GM19397 (cell line): ENCODE measurements at regions not wholly inside any gene's neighbourhood (a gene's known extent, or its start where the extent isn't known, plus 50 kb on each side); places are given as distances from the start of the nearest gene placed in this dataset.

ENCODE experiments used
- ATAC-seq: cut with Tn5 transposase; IDR thresholded peaks from one replicate; pipeline ENCODE4 v1.9.1; 2021; ENCODE audit warnings: mild to moderate bottlenecking, moderate library complexity; ENCODE audit not compliant: unreplicated experiment

DNA sequence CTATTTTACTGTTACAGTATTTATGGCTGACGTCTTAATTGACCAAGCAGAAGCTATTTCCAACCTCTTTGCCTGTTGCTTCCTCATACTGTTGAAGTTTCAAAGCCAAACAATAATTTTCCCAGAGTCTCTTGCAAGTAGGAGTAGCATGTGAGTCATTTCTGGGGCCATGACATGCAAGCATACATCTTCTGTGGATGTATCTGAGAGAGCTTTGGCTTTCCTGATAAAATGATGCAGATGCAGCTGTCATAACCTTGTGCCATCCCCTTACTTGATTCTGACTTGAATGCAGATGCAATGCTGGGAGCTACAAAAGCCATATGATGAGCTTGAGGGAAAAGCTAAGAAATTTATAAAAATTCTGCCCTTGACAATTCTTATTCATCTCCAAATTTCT lies 243.1 kb upstream of the TENM4 start:
- ATAC-seq, result no peak

- ATAC-seq, result no peak
Observed at GRCh38 chr11:79678780-79679452, 238.1 kb upstream of the TENM4 start.

DNA sequence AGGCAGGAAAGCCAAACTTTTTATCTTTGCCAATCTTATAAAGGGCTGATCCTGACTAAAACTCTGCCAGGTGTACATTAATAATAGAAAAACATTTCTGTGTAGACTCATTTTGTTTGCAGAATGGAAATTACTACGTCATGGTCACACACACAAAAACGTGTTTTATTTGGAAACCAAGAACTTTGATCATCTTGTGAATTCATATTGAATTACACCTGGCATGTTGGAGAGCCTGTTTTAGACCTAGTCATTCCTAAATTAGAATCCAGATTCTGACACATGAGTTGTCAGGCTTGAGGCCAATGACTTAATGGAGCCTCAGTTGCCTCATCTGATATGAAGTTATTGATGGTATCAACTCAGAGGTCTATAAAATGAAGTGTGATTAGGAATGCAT lies 235.6 kb upstream of the TENM4 start:
- no peak for ATAC-seq

- ATAC-seq, result no peak
Observed at GRCh38 chr11:79675081-79675480, 234.3 kb upstream of the TENM4 start.

GRCh38 chr11:79672786-79673185 lies 232.0 kb upstream of the TENM4 start:
- ATAC-seq, result no peak

- ATAC-seq, result no peak
Observed at GRCh38 chr11:79671401-79671800, 230.6 kb upstream of the TENM4 start.

DNA sequence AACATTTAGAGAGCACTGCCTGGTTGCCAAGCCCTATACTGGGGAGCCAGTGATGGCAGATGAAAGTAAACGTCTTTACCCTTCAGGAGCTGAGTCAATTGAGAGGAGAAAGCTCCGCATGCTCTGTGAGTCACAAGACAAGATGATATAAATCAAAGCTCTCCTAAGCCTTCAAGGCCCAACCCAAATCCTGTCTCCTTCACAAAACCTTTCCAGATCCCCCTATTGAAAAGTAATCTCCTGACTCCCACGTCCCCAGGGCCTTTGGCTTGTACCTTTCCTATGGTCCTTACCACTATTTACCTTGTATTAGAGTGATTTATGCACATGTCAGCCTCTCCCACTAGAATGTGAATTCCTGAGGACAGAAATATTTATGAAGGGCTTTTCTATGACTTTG lies 230.1 kb upstream of the TENM4 start:
- ATAC-seq, result no peak

DNA sequence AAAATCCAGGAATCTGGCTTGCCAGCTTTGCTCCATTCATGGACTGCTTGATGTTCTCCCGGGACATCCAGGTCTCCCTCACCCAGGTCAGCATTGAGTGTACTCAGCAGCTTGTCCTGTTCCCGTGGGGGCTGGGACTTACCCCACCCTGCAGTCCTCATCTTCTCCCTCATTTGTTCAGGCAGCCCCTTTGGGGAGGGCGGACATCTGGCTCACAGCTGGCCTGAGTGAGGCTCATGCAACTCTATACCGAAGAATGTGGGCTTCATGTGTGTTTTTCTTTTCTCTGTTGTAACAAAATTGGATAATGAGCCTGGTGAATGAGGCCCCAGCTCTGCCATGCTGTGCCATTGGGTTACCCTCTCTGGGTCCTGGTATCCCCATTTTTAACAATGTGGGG lies 227.7 kb upstream of the TENM4 start:
- no peak for ATAC-seq

- no peak for ATAC-seq
Observed at GRCh38 chr11:79667380-79667779, 226.6 kb upstream of the TENM4 start.

- no peak for ATAC-seq
Observed at GRCh38 chr11:79663017-79663416, 222.2 kb upstream of the TENM4 start.

- ATAC-seq, result no peak
Observed at GRCh38 chr11:79661373-79661772, 220.5 kb upstream of the TENM4 start.

DNA sequence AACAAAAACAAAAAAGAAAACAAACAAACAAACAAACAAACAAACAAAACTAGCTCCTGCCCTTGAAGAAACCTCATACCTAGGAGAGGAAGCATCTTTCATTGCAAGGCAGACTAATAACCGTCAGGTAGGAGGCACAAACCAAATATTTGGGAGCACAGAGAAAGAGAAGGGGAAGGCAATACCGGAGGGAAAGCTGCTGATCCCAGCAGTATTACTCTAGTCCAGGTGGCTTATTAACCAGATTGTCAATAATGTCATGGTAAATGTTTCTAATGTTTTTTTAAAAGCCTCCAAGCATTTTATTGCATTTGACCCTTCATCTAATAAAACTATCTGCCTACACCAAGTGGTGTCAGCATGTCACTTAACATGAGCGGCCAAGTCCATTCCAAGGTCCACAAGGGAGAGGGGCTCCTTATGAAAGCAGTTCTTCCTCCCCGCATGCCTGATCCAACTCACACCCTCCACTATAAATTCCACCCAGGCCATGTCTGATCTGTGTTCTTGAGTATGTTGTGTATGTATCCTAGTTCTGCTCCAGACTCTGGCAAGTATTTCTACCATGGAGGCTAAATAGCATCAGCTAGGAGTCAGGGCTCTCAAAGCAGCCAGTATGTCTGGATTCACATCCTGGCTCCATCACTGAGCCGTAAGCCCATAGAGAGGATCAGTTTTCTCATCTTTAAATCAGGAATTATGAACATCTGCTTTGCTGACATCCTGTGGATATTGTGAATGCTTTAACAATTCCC lies 208.1 kb upstream of the TENM4 start:
- no peak for ATAC-seq

GRCh38 chr11:79637219-79637618 lies 196.4 kb upstream of the TENM4 start:
- ATAC-seq, result no peak

- no peak for ATAC-seq
Observed at GRCh38 chr11:79634905-79635304, 194.1 kb upstream of the TENM4 start.

DNA sequence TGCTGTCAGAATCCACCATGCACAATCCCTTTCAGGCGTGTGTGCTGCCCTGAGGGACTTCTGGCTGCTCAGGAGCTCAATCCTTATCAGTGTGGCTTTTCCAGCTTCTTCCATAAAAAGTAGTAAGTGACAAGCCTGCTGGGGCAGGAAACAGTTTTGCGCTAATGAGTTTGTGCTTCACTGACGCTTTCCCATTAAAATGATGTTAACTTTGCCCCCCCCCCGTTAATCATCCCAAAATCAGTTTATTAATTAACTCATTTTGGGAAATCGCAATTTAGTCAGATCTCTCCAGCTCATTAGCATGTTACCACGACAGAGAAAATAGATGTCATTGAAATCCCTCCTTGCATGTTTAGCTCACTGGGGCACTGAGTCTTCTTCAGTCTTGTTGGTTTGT lies 186.5 kb upstream of the TENM4 start:
- ATAC-seq, result no peak

DNA sequence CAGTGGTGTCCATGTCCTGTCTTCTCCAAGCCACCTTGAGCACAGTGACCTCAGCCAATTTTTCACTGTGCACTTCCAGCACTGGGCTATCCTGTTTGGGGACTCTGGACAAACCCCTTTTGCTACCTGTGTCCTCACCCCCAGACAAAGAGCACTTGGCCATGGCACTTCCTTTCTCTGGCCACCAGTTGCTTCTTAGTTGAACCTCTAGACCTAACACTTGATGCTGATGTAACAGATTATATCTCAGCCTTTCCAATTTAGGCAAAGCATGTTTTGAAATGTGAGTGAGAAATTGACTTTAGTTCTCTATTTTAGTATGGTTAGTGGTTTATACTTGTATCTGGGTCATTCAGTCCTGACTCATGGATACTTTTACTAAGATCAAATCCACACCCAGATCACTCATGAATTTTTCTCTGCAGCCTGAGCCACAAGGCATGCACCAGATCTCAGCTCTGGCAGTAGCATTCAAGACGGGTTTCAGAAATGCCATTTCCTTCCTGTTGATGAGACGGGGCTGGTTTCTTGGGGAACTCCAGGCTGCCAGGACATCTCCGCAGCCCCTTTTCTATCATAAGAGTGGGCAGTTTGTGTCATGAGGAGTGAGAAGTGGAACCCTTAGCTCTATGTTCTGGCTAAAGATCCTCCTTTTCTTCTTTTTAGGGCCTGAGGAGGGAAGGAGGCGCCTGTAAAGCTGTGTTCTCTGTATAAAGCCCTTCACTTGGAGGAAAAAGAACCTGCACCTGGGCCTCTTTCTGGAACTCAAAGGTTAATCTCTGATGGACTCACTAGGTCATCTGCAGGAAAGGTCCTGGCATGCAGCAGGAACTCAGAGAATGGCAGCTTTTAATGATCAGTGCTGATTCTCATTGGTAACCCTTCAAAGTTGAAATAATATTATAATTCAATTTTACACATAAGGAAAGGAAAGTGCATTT lies 185.6 kb upstream of the TENM4 start:
- no peak for ATAC-seq

DNA sequence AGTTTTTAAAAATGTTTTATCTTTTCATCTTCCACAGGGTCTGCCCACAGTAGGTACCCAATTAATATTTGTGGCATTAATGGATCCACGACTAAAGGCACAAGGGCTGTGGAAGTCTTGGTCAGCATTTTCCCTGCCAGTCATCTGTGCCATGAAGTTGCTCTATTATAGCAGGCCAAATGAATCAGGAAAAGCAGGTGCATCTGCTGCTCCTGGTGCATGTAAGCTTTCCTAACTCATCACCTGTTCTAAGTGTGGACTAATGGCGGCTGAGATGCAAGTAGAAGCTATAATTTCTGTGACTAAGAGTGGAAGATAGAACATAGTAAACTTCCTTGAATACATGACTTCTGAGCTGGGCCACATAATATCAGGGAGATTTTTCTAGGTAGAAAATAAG lies 182.5 kb upstream of the TENM4 start:
- no peak for ATAC-seq

DNA sequence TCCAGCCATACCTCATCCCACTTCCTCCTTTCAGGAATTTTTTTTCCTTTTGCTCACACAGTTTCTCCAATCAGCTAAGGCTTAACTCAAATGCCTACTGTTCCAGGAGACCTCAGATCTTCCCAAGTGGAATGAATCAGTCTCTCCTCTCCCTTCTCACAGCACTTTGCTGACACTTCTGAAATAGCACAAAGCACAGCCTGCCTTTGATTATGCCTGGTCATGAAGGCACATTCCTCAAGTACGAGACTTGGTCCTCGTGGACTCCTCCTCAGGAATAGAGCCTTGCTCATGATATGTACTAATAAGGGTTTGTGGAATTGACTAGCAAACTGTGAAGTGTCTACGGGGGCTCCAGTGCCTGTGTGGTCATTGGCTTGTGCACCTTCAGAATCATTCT lies 176.7 kb upstream of the TENM4 start:
- no peak for ATAC-seq

DNA sequence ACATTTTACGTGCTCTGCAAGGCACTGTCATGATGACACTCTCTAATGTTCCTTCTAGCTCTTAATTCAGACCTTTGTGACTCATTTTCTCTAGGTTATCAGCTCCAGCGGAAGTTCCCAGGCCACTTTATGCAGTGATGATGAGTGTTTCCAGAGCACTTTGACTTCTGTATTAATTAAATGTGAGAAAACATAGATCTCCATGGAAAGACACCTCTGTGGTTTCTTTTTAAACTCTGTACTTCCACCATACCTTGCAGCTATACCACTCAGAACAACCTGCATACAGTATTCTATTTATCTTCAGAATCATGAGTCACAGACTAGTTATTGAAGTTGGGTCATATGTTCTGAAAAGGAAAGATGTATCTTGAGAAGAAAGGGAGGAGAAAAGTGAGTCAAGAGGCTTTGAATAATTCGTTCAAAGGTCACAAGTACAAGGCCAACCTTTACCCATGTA lies 175.6 kb upstream of the TENM4 start:
- no peak for ATAC-seq

- no peak for ATAC-seq
Observed at GRCh38 chr11:79615425-79615824, 174.6 kb upstream of the TENM4 start.

- ATAC-seq, result no peak
Observed at GRCh38 chr11:79610678-79611077, 169.8 kb upstream of the TENM4 start.

- no peak for ATAC-seq
Observed at GRCh38 chr11:79610139-79610538, 169.3 kb upstream of the TENM4 start.
